ENCODE measurements at regions not wholly inside any gene's neighbourhood (a gene's known extent, or its start where the extent isn't known, plus 50 kb on each side); places are given as distances from the start of the nearest gene placed in this dataset.

- H3K4me3 ChIP-seq (ENCODE audit: low read depth, low read length) = no peak overlapping the region
- no peak for TF ChIP-seq CTCF (IDR thresholded peaks at IDR 0.05; ENCODE audit: low read depth, low read length, missing control alignments)
- DNase-seq (ENCODE audit: low read depth) = no peak
Observed at GRCh38 chr10:111762114-111762513, 421.5 kb downstream of the GPAM start.

GRCh38 chr10:111765216-111765615 lies 418.3 kb downstream of the GPAM start:
- no peak for TF ChIP-seq CTCF (IDR thresholded peaks at IDR 0.05; ENCODE audit: low read depth, low read length, missing control alignments)

GRCh38 chr10:111766464-111766863 lies 417.1 kb downstream of the GPAM start:
- H3K4me3 ChIP-seq (ENCODE audit: low read depth, low read length) = no peak overlapping the region
- TF ChIP-seq CTCF (IDR thresholded peaks at IDR 0.05; ENCODE audit: low read depth, low read length, missing control alignments) = no peak
- no peak for DNase-seq (ENCODE audit: low read depth)

More at GRCh38 chr10:111765216-111765615, 418.3 kb downstream of the GPAM start:
- no peak overlapping the region for H3K4me3 ChIP-seq (ENCODE audit: low read depth, low read length)
- DNase-seq (ENCODE audit: low read depth) = no peak

GRCh38 chr10:111767661-111768060 lies 415.9 kb downstream of the GPAM start:
- H3K4me3 ChIP-seq (ENCODE audit: low read depth, low read length) = no peak overlapping the region
- no peak for DNase-seq (ENCODE audit: low read depth)
- no peak for TF ChIP-seq CTCF (IDR thresholded peaks at IDR 0.05; ENCODE audit: low read depth, low read length, missing control alignments)

GRCh38 chr10:111773950-111774349 lies 409.6 kb downstream of the GPAM start:
- DNase-seq (ENCODE audit: low read depth) = no peak
- no peak for TF ChIP-seq CTCF (IDR thresholded peaks at IDR 0.05; ENCODE audit: low read depth, low read length, missing control alignments)
- no peak overlapping the region for H3K4me3 ChIP-seq (ENCODE audit: low read depth, low read length)

GRCh38 chr10:111774486-111774885 lies 409.1 kb downstream of the GPAM start:
- DNase-seq (ENCODE audit: low read depth) = no peak
- no peak overlapping the region for H3K4me3 ChIP-seq (ENCODE audit: low read depth, low read length)
- no peak for TF ChIP-seq CTCF (IDR thresholded peaks at IDR 0.05; ENCODE audit: low read depth, low read length, missing control alignments)

GRCh38 chr10:111784436-111784835 lies 399.1 kb downstream of the GPAM start:
- H3K4me3 ChIP-seq (ENCODE audit: low read depth, low read length) = no peak overlapping the region
- DNase-seq (ENCODE audit: low read depth) = no peak
- TF ChIP-seq CTCF (IDR thresholded peaks at IDR 0.05; ENCODE audit: low read depth, low read length, missing control alignments) = no peak

Data from GM12864 (cell line).